ENCODE measurements at regions not wholly inside any gene's neighbourhood (a gene's known extent, or its start where the extent isn't known, plus 50 kb on each side); places are given as distances from the start of the nearest gene placed in this dataset.
A peak's percentile ranks its signal among the peaks of the same experiment; 100 is the strongest.

DNA sequence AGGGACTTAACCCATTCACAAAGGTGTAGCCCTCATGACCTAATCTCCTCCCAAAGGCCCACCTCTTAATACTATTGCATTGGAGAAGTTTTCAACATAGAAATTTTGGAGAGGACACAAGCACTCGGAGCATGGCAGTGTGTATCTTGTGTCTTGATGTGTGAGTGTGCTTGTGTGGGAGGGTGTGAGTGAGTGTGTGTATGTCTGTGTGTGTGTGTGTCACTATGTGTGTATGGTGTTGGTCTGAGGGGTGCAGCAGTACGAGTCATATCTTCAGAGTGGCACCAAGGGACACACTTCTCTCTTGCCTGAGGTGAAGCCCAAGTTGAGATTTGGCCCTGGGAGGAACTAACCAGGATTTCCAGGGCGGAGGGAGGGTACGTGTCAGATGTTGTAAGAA is 73.7 kb downstream of the NAV1 start:
- no peak for DNase-seq

- no peak for DNase-seq
These were observed 75.5 kb downstream of the NAV1 start for GRCh38 chr1:201614262-201615015.

DNA sequence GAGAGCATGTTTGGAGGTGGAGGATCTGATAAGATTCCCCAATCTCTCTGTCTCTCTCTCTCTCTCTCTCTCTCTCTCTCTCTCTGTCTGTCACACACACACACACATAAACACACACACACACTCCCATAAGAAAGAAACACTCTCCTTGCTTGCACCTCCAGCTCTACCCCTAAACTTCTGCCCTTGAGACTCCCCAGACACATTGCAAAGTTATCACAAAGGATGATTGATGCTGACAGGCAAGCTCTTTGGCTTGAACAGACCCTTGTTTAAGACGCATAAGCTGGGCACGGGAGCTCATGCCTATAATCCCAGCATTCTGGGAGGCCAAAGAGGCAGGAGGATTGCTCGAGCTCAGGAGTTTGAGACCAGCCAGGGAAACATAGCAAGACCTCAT is 78.2 kb downstream of the NAV1 start:
- no peak for DNase-seq

DNA sequence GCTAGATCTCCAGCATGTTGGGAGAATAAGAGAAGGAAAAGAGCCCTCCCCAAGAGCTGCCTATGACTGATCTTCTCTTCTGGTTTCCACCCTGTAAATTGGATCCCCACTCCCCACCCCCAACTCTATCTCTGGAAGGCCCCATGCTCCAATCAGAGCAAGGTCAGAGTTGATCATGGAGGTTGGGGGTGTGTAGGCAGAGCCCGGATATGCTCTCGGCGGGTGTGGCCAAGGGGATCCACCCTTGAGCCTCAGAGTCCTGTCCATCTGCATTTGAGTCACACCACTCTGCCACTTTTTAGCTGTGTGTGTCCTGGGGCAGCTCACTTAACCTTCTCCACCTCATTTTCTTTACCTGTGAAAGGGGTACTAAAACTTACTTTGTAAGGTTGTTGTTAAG is 79.5 kb downstream of the NAV1 start:
- DNase-seq = no peak

- no peak for DNase-seq
These were observed 80.0 kb downstream of the NAV1 start for GRCh38 chr1:201618905-201619304.

DNA sequence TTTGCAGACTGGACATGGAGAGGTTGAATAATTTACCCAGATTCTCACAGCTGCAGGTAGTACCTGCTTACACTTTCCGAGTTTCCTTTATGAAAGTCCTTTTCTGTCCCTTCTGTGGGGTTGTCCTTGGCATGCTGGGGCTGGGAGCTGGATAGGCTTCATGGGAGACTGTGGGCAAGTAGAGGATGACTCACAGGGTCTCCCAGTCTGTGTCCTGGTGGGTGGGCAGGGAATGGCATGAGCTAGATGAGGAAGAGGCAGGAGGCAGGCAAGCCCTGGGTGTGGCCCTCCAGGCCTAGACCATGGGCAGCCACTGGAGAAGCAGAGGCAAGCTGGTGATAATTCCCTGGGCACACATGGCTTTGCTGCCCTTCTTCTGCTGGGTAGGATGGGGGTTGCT is 80.6 kb downstream of the NAV1 start:
- no peak for DNase-seq

DNA sequence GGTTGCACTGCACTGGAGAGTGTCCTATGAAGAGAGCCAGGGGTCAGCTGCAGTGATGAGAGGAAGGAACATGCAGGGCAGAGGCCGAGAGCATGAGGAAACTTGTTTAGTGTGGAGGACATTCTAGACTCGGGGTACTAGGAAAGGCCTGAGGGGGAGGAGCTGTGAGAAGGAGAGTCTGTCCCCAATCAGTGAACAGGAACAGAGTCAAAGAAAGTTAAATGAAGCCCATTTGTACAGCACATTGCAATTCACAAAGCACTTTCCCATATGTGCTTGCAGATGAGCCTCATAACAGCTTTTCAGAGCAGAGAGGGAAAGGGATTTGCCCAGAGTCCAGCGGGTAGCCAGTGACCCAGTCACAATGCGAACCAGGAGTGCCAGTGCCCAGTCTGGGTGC is 83.4 kb downstream of the NAV1 start:
- DNase-seq = no peak

- DNase-seq = no peak
These were observed 83.9 kb downstream of the NAV1 start for GRCh38 chr1:201622824-201623223.

- DNase-seq = no peak
These were observed 85.9 kb downstream of the NAV1 start for GRCh38 chr1:201624741-201625225.

DNA sequence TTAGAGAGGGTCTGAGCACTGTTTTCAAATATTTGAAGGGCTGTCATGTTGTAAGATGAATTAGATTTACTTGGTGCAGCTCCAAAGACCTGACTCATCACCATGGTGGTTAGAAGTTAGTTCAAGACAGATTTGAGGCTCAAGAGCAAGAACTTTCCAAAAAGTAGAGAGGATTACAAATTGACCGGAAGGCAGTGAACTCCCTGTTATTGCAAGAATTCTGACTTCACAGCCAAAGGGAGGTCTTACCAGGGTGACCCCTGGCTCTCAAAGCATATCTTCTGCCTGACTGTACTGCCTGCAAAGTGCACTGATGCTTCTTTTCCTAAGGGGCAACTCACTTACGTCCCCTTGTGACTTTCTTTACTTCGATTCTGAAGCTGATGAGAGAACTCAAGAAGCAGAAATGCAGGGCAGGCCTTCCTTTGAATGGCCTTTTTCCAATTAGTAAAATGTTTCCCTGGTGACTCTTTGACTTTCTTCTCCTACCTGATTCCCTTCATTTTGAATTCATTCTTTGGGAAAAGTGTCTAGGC is 86.4 kb downstream of the NAV1 start:
- DNase-seq = peak; percentile 85

DNA sequence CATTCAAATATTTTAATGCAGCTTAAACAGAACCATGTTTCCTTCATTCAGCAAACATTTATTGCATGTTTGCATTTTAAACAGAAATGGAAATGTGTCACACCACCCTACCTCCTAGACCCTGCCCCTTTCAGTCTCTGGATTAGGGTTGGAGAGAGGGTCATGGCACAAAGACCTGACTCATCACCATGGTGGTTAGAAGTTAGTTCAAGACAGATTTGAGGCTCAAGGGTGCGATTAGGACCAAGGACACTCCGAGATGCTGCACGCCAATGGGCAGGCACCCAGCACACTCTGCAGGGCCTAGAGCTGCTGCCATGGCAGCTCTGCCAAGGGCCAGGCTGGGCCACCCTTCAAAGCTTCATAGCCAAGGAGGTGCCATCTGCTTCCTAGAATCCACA is 86.9 kb downstream of the NAV1 start:
- DNase-seq = no peak

GRCh38 chr1:201626629-201627275 is 87.8 kb downstream of the NAV1 start:
- no peak for DNase-seq

GRCh38 chr1:201628490-201628889 is 89.6 kb downstream of the NAV1 start:
- no peak for DNase-seq

GRCh38 chr1:201630582-201630981 is 91.7 kb downstream of the NAV1 start:
- DNase-seq = no peak

- DNase-seq = no peak
These were observed 92.1 kb downstream of the NAV1 start for GRCh38 chr1:201631037-201631436.

DNA sequence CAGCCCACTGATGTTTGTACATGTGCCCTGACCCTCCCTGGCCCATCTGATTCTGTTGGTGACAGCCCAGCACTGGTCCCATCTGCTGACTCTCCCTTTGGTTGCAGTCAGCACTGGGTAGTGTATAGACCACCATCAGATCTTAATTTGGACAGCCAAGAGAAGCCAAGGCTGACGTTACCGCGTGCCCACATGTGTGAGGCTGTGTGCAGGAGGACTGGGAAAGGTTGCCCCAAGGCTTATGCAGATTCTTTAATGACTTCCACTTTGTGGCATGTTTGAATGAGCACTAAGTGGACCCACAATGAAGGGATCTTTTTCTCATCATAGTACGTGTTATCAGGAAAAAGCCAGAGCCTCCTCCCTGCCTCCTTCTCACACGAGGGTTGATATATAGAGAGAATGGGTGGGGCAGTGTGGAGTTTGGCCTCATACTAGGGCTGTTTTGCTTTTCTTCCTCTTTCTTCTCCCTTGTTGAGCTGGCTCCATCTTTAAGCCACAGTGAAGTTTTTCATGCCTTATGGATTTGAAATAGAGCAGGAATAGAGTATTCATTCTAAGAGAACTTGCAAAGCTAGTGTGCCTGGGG is 93.5 kb downstream of the NAV1 start:
- no peak for DNase-seq

DNA sequence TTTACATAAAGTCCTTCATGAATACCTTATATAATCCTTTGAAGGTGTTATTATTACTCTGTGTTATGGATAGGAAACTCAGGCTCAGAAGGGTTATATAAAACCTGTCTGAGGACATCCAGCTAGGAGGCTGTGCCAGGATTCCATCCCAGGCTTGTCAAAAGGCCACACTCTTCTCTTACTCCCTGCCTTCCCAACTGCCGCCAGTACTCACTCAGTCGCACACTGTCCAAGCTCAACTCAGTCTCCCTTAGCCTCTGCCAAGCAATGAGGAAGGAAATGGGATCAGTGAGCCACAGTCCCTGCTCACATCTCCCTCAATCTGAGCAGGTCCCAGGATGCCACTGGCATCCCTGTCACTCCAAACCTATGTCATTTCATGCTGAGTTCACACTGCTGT is 94.4 kb downstream of the NAV1 start:
- no peak for DNase-seq

- no peak for DNase-seq
These were observed 94.9 kb downstream of the NAV1 start for GRCh38 chr1:201633811-201634210.

- DNase-seq = no peak
These were observed 95.3 kb downstream of the NAV1 start for GRCh38 chr1:201634261-201634660.

GRCh38 chr1:201636097-201636496 is 97.2 kb downstream of the NAV1 start:
- DNase-seq = no peak

DNA sequence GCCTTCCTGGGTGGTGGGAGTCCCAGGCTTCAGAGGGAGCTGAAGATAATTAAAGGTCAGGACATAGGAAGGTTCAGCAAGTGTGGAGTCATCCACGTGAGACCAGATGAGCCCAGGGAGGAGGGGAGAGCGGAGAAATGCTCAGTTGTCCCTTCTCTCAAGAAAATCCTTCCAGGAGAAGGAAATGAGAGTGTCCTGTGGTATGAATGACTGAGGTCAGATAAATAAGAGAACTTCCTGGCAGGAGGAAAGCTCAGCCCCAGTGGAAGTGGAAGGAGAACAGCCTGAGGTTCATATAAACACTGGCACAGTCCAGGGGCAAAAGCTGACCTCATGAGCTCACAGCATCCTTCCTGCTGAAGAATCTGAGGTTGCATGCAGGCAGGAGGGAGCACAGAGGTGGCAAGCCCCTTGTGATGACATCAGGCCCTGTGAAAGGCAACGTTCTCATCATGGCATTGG is 97.6 kb downstream of the NAV1 start:
- DNase-seq = no peak

- DNase-seq = no peak
These were observed 98.6 kb downstream of the NAV1 start for GRCh38 chr1:201637282-201638079.

DNA sequence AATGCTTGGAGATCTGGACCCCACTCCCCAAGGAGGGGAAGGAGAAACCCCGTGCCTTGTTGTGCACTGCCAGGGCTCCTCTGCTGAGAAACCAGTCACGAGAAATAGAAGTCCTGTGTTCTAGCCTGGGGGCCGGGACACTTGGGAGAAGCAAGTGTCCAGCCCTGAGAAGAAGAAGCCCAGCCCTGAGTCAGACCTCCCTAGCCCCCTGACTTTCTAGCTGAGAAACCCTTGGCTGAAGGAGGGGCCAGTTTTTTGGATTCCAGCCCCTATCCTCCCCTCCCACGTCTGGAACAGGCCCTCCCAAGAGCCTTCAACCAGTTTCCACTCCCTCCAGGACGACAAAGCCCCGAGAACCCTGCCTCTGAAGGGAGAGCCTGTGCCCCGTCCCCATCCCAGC is 100.5 kb downstream of the NAV1 start:
- DNase-seq = no peak
